HG03045 (cell line): ENCODE measurements at regions not wholly inside any gene's neighbourhood (a gene's known extent, or its start where the extent isn't known, plus 50 kb on each side); places are given as distances from the start of the nearest gene placed in this dataset.
"Not testable (repeated sequence)": the region's sequence is repeated elsewhere in the genome, so short reads cannot be mapped to it uniquely, and the experiment has no call there.

Source experiments
- ATAC-seq: cut with Tn5 transposase; IDR thresholded peaks from one replicate; pipeline ENCODE4 v1.9.1; 2021; ENCODE audit warnings: mild to moderate bottlenecking, moderate library complexity; ENCODE audit not compliant: unreplicated experiment

DNA sequence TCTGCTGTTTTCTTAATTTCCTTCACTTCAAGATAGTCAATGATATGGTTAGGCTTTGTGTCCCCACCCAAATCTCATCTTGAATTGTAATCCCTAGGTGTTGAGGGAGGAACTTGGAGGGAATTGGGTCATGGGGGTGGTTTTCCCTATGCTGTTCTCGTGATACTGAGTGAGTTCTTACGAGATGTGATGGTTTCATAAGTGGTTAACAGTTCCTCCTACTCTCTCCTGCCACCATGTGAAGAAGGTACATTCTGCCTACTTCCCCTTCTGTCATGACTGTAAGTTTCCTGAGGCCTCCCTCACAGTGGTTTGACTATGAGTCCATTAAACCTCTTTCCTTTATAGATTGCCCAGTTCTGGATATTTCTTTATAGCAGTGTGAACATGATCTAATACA is 74.0 kb upstream of the SAMSN1 start:
- ATAC-seq, result no peak

DNA sequence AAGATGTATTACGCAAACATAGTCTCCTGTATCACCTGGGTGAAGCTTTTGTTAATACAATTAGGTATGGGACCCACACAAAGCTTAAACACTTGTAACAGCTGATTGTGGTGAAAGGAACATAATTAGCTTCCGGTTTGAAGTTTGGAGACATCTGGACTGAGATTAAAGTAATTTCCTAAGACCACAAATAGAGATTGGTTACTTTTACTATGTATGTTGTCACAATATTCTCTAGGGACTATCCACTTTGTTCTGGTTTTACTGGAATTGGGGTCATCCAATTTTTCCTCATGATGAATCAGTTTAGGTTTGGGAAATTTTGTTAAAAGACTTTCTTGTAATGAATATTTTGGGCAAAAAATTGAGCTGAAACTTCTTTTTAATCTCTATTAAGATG is 71.8 kb upstream of the SAMSN1 start:
- ATAC-seq, result no peak

DNA sequence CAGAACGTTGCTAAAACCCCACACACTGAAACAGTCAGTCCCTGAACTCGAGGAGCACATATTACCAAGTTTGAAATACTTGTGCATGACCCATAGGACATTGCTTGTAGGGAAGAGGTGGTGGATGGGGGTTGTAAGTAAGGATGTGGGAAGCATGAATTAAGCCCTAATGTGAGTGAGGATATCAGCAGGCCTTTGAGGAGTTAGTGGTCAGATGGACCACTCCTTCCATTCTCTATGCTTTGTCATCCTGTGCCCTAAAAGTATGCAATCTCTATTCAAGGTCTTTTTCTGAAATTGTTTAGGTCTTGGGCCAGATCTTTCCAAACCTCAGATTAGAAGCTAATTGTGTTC is 70.9 kb upstream of the SAMSN1 start:
- no peak for ATAC-seq

DNA sequence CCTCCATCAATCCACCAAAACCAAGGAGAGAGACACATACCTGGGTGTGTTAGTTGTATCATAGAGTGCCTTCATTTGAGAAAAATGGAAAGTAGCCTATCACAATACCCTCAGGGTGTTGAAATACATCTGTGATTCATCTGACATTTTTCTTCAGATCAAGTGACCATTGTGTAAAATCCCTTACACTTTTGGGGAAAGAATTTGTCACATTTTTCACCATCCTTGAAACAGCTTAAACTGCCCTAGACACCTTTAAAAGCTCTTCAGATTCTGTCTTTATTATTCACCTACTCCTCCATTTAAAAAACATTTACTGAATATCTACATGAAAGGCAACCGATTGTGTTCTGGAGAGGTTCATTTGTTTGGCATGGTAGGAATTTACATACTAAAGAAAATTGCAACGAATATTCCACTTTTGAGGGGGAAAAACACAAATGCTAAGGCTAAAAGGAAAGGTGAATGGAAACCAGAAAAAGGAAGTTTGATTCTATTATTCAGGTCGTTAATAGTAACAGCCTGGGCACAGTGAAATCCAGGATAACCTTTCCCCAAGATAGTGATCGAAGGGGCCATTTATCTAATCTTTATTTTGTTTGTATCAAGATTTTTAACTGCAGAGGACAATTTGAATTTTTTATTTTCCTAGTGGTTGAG is 70.4 kb upstream of the SAMSN1 start:
- no peak for ATAC-seq

DNA sequence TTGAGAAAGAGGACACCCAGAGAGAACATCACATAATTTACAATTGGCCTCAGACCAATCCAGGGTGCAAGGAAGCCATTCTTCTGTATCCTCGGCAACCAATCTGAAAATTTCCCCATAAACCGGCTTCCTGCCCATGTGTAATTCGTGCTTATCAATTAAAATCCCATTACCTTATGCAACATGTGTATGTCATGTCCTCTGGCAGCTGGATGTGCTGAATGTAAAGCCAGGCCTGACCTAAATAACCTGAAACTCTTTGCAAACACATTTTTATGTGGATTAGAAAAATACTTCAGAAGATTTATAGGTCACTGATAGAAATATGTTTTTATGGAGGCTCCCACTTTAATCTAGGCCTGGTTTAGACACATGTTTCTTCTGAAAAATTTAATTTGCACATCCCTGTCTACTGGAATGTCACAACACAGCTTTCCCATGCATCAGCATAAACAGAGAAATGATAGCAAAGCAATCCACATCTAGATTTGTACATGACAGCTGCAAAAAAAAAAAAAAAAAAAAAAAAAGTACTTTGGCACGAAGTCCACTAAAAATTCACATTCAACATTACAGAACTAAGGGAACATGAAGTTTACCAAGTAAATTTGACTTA is 69.4 kb upstream of the SAMSN1 start:
- ATAC-seq, result no peak

DNA sequence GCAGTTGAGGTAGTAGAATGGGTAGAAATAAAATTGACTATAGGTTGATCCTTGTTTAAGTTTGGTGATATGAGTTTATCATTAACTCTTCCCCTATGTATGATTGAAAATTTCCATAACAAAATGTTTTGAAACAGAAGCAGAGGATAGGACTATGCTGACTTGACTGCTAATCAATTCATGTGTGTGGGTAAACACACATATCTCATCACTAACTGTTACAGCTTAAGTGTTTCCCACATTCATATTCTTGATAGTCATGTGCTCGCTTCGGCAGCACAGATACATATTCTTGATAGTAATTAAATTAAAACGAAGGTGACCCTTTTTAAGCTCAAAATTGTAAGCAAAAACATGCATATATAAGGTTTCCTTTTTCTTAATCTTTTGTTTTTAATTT is 68.2 kb upstream of the SAMSN1 start:
- no peak for ATAC-seq

DNA sequence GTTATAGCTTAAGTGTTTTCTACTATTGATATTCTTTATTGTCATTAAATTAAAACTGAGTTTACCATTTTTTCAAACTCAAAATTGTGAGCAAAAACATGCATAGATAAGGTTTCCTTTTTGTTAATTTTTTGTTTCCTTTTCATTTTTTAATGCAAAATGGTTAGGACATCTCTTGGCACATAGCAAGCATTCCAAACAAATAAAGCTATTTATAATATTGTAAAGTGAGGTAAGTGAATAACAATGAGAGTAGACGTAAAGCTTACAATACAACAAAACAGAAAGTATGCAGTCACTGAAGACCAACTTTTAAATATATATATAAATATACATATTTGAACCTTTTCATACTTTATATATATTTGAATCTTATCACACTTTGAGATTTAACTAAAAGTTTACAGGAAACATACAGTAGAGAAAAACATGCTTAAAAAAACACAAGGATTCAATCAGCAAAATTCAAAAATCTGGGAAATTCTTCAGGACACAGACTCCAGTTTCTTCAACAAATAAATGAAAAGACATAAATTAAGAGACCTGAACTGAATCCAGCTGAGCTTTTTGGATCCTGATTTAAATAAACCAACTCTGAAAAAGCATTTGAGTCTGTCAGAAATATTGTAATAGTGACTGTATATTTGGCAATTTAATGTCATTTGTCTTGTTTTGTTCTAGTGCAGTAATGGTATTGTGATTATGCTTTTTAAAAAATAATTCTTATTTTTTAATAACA is 67.5 kb upstream of the SAMSN1 start:
- ATAC-seq, result no peak

DNA sequence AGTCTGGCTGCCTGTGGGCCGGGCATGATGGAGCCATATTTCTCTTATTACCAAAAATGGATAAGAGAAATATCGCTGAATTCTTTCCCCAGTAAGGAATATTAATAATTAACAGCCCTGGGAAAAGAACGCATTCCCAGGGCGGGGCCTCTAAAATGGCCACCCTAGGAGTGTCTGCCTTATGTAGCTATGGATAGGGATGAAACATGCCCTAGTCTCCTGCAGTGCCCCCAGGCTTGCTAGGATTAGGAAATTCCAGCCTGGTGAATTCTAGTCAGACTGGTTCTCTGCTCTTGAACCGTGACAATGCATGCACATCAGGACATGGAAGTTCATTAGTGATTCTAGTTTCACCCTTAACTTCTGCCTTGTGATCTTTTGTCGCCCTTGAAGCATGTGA is 64.0 kb upstream of the SAMSN1 start:
- not testable (repeated sequence) for ATAC-seq

DNA sequence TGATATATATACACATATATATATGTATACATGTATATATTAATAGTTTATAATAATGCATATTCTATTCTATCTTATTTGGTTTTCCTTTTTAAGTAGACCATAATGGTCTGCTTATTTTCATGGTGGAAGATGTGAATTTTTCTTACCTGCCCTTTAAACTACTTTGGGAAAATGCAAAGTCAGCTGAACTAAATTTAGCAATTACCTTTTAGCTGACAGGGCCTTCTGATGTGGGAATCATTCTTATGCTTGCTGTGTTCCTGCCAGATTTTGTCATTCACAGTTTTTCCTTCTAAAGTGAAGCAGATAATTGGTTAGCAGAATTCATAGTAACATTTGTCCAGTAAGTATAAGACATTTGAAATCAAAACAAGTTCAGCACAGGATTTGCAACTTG is 63.2 kb upstream of the SAMSN1 start:
- ATAC-seq, result no peak

DNA sequence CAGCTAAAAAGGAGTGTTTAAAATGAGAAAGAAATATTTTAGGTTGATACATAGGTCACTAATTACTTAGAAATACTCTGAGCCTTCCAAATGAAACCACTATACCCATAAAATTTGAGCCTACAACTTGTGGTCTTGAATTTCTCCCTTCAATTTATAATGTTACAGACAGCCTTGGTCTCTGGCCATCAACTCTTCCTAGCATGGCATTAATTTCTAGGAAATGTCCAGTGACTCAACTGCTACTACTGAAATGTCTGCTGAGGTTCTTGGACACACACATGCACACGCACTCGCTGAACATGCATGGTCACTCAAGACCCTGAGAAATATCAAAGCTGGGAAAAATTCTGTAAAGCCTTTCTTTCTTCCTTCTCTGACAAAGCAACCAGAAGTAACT is 61.1 kb upstream of the SAMSN1 start:
- ATAC-seq, result no peak

DNA sequence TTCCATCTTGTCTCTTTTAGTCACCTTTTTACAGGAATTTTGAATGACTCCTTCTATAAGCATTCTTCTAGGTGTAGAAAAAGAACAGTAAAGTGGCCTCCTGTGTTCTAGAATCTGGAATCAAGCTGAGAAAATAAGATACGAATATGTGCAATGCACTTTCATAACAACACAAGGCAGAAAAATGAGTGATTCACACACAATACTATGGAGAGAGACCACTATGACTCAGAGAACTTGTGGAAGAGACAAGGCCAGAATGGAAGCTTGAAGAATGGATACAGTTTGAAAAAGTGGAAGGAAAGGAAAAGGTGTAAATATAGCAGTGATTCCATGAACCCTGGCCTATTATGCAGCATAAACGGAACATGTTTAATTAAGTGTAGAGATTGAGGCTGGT is 57.1 kb upstream of the SAMSN1 start:
- ATAC-seq, result no peak

DNA sequence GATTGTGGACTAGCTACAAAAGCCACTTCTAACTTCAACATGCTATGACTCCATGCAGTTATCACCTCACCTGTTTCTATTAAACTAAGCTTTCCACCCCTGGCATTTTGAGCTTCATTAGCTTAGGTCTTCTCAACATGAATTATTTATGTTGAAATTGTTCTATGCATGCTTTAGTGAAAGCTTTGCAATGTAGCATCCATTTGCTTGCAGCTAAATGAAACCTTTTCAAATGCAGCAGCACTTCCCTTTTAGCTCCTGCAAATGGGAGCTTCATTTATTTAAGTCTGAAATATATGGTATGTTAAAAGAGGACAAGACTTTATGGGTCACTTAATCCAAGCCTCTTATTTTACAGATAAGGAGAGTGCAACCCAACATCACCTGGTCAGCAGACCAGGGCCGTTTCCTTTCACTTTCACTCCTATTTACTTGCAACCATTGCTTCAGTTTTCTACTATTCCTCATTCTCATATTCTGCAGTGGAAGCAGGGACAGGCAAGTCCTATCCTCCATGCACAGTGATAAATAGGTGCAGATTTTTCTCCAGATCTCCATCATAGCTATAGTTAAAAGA is 56.4 kb upstream of the SAMSN1 start:
- ATAC-seq, result no peak

DNA sequence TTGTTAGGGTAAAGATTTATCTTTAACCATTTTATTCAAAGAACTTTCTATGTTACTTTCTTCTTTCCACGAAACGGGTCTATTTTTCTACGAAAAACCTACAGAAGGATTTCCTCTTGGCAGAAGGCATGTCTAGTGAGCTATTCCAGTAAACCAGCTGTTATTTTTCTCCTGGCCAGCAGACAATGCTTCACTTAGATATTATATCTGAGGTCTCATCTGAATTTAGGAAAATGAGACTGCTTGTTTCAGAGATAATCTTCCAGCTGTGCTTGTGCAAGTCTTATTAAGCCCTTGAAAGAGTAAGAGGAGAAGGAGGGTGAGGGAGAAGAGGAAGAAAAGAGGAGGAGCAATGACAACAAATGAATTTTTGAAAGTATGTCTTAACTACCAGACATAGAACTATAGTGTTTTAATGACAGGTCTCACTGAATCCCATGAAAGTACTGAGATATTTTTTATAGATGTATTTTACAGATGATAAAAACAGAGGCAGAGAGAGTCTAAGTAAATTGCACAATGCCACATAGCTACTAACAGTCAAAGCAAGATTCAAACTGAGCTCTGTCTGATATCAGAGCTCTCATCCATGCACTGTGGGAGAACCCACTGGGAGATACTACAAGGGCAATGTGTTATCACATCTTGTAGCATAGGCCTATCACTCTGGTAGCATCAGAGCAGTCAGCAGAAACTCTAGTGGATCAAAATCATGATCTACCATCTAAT is 54.6 kb upstream of the SAMSN1 start:
- no peak for ATAC-seq

DNA sequence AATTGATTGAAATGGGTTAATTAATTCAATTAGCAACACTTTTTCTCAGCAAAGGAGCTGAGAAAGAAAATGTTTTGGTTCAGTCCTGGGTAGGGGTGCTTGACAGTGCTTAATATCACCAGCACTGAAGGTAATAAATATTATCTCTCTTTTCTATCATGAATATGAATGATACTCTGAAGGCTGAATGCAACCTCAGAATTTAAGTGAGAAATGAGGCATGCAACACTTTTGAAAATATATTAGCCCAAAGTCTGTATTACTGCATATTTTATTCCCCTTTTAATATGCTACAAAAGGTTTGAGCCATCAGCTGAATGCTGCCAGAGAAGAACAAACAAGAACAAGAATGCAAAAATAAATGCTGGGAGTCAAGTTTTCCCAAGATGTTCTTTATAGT is 52.0 kb upstream of the SAMSN1 start:
- ATAC-seq, result no peak
